Lower lobe of right lung (tissue), 2 donors: ENCODE measurements at regions not wholly inside any gene's neighbourhood (a gene's known extent, or its start where the extent isn't known, plus 50 kb on each side); places are given as distances from the start of the nearest gene placed in this dataset.

Experiments
- ATAC-seq, 2 donors: fragments of 200-7000 bp; cut with Tn5 transposase; one replicate each; pipeline ENCODE4 v1.9.1; 2020 to 2022; ENCODE audit warnings: mild to moderate bottlenecking in 2 of 2, moderate library complexity in 2 of 2
- DNase-seq: peaks from one replicate; pipeline ENCODE4 v3.0.0-alpha.2; 2020
- H3K27ac ChIP-seq: fragments of 200-600 bp; one replicate; pipeline ENCODE4 v1.8.0; 2022
- H3K27me3 ChIP-seq: fragments of 200-600 bp; one replicate; pipeline ENCODE4 v1.8.0; 2022; ENCODE audit warnings: low read depth
- H3K36me3 ChIP-seq: fragments of 200-600 bp; one replicate; pipeline ENCODE4 v1.8.0; 2022; ENCODE audit warnings: mild to moderate bottlenecking
- H3K4me1 ChIP-seq: fragments of 200-600 bp; one replicate; pipeline ENCODE4 v1.8.0; 2022
- H3K4me3 ChIP-seq: fragments of 200-600 bp; one replicate; pipeline ENCODE4 v1.8.0; 2022; ENCODE audit warnings: mild to moderate bottlenecking
- H3K9me3 ChIP-seq: fragments of 200-600 bp; one replicate; pipeline ENCODE4 v1.8.0; 2022
- CTCF ChIP-seq: fragments of 200-600 bp; IDR thresholded peaks from one replicate; pipeline ENCODE4 v1.8.0; 2022; ENCODE audit warnings: antibody characterized with exemption, mild to moderate bottlenecking
- intact Hi-C: fragments of 100-400 bp; cut with DNase I; formaldehyde crosslinking; loops from one replicate; pipeline ENCODE4 v1.11.0; 2022
- donor health status: DM: no; HTN: yes; CAD: no; lungs with severe emphysema.

GRCh38 chr11:42770444-42771065, 541.2 kb upstream of the API5 start:
- no peaks in the 10 kb centered on the region for H3K36me3 ChIP-seq
- ATAC-seq = no peak
- no peaks in the 10 kb centered on the region for H3K9me3 ChIP-seq
- H3K27ac ChIP-seq = no peak overlapping the region
- TF ChIP-seq CTCF = peak; percentile 53
- intact Hi-C loops = loop anchor here (10.0 kb wide), 1 partner anchor 504 kb away; no protein-coding TSS in a partner anchor
- H3K4me3 ChIP-seq = no peak overlapping the region
- no peaks in the 10 kb centered on the region for H3K4me1 ChIP-seq
- no peaks in the 10 kb centered on the region for H3K27me3 ChIP-seq
- DNase-seq = no peak

GRCh38 chr11:42772886-42773285, 538.9 kb upstream of the API5 start:
- Histone ChIP-seq H3K9me3 (no peaks in the 10 kb centered on the region), H3K27me3 (no peaks in the 10 kb centered on the region), H3K4me1 (no peaks in the 10 kb centered on the region), H3K36me3 (no peaks in the 10 kb centered on the region), H3K27ac (no peak overlapping the region), H3K4me3 (no peak overlapping the region)
- ATAC-seq = no peak
- DNase-seq = no peak
- no peak for TF ChIP-seq CTCF
- intact Hi-C loops = loop anchor here (10.0 kb wide), 1 partner anchor 502 kb away; no protein-coding TSS in a partner anchor

GRCh38 chr11:42773729-42774128, 538.1 kb upstream of the API5 start:
- no peak for TF ChIP-seq CTCF
- DNase-seq = no peak
- no peak for ATAC-seq
- Histone ChIP-seq H3K4me1 (no peaks in the 10 kb centered on the region), H3K27ac (no peak overlapping the region), H3K9me3 (no peaks in the 10 kb centered on the region), H3K27me3 (no peaks in the 10 kb centered on the region), H3K36me3 (no peaks in the 10 kb centered on the region), H3K4me3 (no peak overlapping the region)
- intact Hi-C loops = loop anchor here (10.0 kb wide), 1 partner anchor 501 kb away; no protein-coding TSS in a partner anchor

- H3K4me3 ChIP-seq = no peak overlapping the region
- no peaks in the 10 kb centered on the region for H3K27me3 ChIP-seq
- no peaks in the 10 kb centered on the region for H3K9me3 ChIP-seq
- TF ChIP-seq CTCF = no peak
- DNase-seq = no peak
- H3K36me3 ChIP-seq = no peaks in the 10 kb centered on the region
- ATAC-seq = no peak
- intact Hi-C loops = loop anchor here (10.0 kb wide), 1 partner anchor 500 kb away; no protein-coding TSS in a partner anchor
- H3K27ac ChIP-seq = no peak overlapping the region
- no peaks in the 10 kb centered on the region for H3K4me1 ChIP-seq
These were observed 537.2 kb upstream of the API5 start for GRCh38 chr11:42774567-42774966.

GRCh38 chr11:42777776-42778175, 534.0 kb upstream of the API5 start:
- Histone ChIP-seq H3K27ac (no peak overlapping the region), H3K36me3 (no peaks in the 10 kb centered on the region), H3K4me1 (no peaks in the 10 kb centered on the region), H3K27me3 (no peaks in the 10 kb centered on the region), H3K4me3 (no peak overlapping the region), H3K9me3 (no peaks in the 10 kb centered on the region)
- intact Hi-C loops = loop anchor here (10.0 kb wide), 1 partner anchor 497 kb away; no protein-coding TSS in a partner anchor
- DNase-seq = no peak
- no peak for ATAC-seq
- TF ChIP-seq CTCF = no peak
